HEK293 (cell line): ENCODE measurements at regions not wholly inside any gene's neighbourhood (a gene's known extent, or its start where the extent isn't known, plus 50 kb on each side); places are given as distances from the start of the nearest gene placed in this dataset.

Experiments
- CTCF ChIP-seq: fragments of 450-650 bp; formaldehyde crosslinking; IDR thresholded peaks from 2 replicates; pipeline ENCODE4 v1.5.1; 2016; ENCODE audit warnings: missing biosample characterization, missing genetic modification characterization
- PBX3 ChIP-seq: sonication (generic); formaldehyde crosslinking; IDR thresholded peaks from 2 replicates; pipeline ENCODE4 v1.8.1; 2022; ENCODE audit warnings: mild to moderate bottlenecking, moderate library complexity, missing genetic modification reagents
- ZBTB1 ChIP-seq: fragments of 450-650 bp; formaldehyde crosslinking; IDR thresholded peaks from 2 replicates; pipeline ENCODE4 v1.5.1; 2016; ENCODE audit warnings: missing biosample characterization, missing genetic modification characterization
- ZBTB8A ChIP-seq: fragments of 450-650 bp; formaldehyde crosslinking; IDR thresholded peaks from 2 replicates; pipeline ENCODE4 v1.5.1; 2016; ENCODE audit warnings: missing biosample characterization, missing genetic modification characterization
- ZEB2 ChIP-seq: fragments of 450-650 bp; formaldehyde crosslinking; IDR thresholded peaks from 2 replicates; pipeline ENCODE4 v1.5.1; 2016; ENCODE audit warnings: missing biosample characterization, missing genetic modification characterization
- ZNF121 ChIP-seq: fragments of 450-650 bp; formaldehyde crosslinking; IDR thresholded peaks from 2 replicates; pipeline ENCODE4 v1.5.1; 2016; ENCODE audit warnings: missing biosample characterization, missing genetic modification characterization
- ZNF280C ChIP-seq: fragments of 450-650 bp; formaldehyde crosslinking; IDR thresholded peaks from 2 replicates; pipeline ENCODE4 v1.5.1; 2016; ENCODE audit warnings: missing biosample characterization, missing genetic modification characterization
- ZNF548 ChIP-seq: fragments of 450-650 bp; formaldehyde crosslinking; IDR thresholded peaks from 2 replicates; pipeline ENCODE4 v1.5.1; 2016; ENCODE audit warnings: missing biosample characterization, missing genetic modification characterization

GRCh38 chr7:33814936-33815335, 90.4 kb upstream of the BMPER start:
- TF ChIP-seq CTCF (no peak), PBX3 (CRISPR knock-in tag) (no peak), ZBTB8A (tag by site-specific recombination) (no peak), ZNF548 (tag by site-specific recombination) (no peak), ZEB2 (tag by site-specific recombination) (no peak), ZNF280C (tag by site-specific recombination) (no peak), ZBTB1 (no peak), ZNF121 (no peak)
